GM19467 (cell line): ENCODE measurements at regions not wholly inside any gene's neighbourhood (a gene's known extent, or its start where the extent isn't known, plus 50 kb on each side); places are given as distances from the start of the nearest gene placed in this dataset.
"Not testable (repeated sequence)": the region's sequence is repeated elsewhere in the genome, so short reads cannot be mapped to it uniquely, and the experiment has no call there.

Experiments
- ATAC-seq: cut with Tn5 transposase; IDR thresholded peaks from one replicate; pipeline ENCODE4 v1.9.1; 2021; ENCODE audit warnings: mild to moderate bottlenecking, moderate library complexity; ENCODE audit not compliant: unreplicated experiment

DNA sequence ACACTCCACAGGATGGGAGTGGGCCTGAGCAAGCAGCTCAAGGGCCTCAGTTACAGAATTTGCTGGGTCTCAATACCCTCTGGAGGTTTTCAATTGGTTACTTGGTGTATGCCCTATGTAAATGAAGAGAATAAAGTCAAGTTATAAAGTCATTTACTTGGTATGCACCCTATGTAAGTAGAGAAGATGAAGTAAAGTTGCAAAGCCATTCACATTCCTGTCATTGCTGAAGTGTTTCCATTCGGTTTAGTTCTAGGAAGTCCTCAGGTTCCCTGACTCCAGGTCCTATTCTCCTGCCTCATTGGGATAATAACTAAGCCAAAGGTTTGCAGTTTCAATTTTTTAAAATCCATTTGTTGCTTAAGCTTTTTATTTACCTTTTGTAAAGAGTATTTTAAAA is 272.6 kb upstream of the NPSR1 start:
- ATAC-seq = no peak

DNA sequence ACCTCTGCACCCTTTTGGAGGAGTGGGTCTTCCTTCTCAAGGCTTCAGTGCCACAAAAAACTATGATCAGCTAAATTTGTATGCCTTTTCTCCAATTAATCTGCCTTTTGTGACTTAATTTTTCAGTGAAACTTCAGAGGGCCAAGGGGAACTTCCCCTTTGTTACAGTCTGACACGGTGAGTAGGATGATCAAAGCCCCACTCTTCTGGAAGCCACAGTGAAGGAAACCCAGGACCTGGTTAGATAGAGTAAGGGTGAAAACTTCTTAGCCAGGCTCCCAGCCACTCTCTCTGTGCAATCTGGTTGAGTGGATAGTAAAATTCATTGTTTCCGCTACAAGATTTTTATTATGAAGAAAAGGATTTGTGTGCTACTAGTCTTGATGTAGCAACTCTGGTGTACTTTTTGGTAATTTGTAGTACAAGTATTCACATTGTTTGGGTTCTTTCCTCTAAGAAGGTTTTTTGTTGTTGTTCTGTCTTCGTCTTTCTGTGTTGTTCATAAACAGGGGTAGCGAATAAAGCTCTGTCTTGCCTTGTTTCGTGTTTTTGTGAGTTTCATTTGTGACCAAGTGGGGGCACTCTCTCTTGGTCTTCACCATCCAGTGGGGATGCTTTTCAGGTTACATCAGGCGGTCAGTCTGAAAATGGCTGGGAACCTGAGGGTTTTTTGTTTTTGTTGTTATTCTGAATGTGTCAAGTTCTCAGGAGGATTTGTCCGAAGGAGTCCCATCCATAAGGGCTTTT is 268.5 kb upstream of the NPSR1 start:
- ATAC-seq = no peak

DNA sequence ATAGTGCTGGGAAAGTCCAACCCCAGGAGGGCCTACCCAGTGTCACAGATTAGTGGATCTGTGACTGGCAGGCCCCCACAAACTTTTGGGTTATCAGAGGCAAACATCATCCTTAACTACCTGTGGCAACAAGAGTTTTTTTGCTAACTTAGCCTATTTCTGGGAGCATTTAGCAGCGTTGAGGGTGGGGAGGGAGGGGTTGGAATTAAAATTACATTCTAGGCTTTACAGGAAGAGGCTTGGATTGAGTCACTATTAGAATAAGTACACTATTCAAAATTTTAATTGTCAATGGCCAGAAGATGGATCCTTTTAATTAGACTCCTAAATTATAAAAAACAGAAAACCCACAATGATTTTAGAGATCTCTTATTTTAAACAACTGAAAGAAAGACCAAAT is 267.9 kb upstream of the NPSR1 start:
- ATAC-seq = no peak

DNA sequence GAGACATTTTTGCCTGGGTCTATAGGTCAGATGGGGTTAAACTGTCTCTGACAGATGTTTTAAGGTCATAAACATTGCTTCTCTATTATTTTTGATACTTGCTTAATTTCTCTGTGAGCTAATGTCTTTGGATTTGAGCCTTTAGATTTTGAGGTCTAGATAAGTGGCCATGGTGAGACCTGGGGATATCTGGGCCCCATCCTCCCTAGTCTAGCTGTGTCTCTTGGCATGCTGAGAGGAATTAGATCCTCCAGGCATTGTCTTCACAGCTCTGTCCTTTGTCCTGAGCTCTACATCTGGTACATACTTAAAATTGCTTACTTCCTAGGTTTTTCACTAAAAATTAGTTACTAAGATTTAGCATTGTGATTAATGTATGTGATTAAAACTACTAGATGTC is 265.0 kb upstream of the NPSR1 start:
- no peak for ATAC-seq

DNA sequence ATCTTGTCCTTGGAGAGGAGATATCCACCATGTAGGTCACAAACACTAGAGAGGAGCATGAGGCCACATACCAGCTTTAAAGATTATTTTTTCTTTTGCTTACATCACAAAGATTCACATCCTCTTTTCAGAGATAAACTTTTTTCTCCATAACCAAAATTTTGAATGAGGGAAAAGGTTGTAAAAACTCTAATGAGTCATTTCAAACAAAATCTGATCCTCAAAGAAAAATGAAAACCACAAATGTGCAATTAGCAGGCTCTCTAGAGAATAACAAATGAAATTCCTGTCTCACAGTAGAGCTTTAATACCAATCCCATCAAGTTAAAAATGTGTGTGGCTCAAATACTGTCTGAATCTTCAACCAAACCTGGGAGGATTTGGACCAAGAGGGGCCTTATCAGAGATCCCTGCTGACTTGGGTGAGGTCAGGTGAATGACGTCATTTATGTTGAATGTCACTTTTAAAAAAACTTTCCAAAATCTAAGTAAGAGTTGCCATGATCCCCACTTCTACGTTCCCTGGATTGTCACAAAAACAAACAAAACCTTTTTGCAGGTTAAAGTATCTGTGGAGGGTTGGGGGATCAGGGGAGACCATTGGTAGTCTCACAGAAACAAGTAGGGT is 261.5 kb upstream of the NPSR1 start:
- ATAC-seq = no peak

DNA sequence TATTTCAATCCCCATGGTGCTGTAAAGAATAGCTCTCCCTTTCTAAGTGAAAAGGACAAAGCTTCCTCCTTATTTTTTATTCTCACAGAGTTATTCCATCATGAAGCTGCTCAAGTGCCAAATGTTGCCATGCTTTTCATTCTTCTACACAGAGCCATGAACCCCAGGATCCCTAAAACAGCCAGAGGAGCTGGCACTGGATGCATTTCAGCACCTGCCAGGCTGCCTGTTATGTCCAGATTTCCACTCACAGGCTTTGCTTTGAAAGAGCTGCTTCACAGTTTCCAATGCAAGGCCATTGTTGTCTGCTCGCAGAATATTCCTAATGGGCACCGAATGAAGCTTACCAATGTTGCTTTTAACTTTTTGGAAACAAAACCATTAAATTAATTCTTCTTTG is 256.2 kb upstream of the NPSR1 start:
- no peak for ATAC-seq

DNA sequence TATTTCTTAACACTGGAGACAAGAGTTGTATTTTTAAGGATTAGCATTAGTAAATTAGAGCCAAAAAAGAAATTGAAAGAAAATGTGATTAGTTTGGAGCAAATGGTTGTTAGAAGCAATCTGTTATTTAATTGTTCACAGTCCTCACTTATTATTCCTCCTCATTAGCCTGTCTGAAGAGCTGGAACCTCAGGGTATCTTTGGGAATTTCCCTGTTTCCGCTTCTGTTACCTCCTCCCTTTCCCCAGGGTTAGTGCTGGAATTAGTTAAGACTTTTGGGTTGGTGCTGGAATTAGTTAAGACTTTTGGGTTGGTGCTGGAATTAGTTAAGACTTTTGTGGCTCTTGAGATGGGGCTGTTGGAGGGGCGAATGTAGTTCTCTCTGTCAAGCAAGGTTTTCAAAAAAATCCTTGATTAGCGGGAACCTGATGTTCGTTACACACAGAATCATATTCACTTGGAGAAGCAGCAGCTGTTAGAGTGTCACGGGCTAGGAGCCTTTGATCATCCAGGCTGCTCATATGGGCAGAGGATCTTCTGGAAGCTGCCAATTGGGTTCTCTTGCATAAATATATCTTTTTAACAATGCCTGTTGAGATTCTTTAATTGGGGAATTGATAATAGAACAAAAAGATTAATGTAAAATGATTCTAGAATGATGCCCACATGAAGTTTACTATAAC is 251.0 kb upstream of the NPSR1 start:
- ATAC-seq = no peak

DNA sequence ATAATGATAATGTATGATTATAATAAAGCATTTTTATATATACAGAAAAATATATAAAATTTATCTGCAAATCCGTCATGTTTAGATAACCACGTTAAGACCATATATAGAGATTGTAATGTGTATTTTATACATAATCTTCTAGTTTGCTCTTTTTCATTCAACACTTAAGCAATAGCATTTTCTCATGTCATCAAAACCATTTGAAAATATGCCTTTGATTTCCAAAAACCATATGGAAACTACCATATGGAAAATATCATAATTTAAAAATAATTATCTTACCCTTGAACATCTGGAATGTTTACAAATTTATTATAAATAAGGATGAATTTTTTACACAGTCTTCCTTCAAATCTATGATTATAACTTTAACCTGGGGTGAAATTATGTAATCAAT is 250.4 kb upstream of the NPSR1 start:
- ATAC-seq = no peak

DNA sequence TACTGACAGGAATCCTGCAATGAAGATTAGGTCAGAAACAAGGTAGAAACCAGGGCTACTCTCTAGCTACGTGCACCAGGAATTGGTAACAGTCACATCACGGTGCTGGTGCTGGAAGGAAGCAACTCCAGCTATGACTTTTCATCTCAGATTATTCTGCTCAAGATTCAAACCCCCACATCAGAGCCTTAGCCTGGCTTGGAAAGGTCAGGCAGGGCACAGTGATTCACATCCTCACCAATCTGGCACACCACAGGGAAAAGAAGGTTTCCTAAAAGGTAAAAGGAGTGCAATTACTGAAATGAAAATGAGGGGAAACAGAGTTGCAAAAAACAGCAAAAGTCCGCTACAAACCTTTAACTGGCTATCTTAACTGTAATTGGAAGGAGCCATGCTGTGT is 240.2 kb upstream of the NPSR1 start:
- no peak for ATAC-seq

DNA sequence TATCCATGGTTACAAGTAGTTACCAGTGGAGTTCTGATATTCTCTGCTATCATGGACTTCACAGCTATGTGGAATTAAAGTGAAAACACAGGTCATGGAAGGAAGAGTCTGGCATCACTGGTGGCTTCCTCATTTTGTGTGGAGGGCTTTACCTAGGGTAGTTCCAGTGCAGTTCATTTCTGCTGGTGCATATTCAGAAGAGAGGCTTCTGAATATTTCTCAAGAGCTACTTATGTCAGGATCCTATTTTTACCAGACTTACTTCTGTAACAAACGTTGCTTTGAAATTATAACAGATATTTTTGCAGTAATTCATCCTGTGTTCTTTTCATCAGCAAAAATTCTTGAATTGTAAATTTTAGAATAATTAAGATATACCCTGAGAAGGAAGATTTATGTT is 236.5 kb upstream of the NPSR1 start:
- no peak for ATAC-seq

DNA sequence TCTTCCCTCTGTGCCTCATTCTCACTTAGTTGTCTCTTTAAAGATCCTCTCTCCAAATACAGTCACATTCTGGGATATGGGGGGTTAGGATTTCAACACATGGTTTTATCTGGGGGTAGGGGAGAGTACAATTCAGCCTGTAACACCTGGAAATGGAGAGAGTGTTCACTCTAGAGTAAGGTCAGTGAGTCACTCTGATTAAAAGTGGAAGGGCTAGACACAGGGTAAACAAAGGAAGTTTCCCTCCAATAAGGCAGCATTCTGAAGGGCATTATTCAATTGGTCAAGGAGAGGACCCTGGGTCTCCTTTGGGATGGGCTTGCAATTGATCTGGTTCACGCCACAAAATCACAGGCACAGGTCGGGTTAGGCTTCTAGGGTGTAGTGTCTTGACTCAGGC is 232.8 kb upstream of the NPSR1 start:
- no peak for ATAC-seq

DNA sequence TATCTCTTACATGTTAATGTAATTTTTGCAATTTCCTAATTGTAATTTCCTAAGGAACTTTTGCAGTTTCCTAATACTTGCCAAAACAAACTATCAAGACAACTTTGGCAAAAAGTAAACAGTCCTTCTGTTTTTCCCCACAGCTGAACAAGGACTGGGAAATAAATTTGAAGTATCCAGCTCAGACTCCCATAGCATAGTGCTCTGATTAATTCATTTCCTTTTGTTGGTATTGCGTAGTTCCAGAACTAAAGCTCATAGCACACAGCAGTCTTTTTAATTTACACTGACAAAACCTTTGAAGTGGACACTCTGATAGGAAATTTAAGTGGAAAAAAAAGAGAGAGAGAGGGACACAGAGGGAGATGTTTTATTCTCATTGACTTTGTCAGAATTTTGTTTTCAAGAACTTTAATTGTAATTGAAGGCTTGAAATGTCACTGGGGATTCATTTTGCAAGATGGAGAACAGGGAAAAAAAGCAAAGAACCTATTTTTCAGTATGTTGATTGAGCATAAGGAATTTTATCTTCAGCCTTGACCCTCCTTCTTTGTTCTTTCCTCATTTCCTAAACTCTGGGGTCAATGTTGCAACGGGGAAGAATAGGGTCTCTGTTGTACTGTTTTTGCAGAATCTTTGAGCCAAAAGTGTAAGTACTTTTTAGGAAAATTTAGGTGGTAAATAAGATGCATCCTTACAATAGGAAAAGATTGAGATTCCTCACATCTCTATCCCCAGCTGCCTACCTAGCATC is 232.2 kb upstream of the NPSR1 start:
- ATAC-seq = no peak

DNA sequence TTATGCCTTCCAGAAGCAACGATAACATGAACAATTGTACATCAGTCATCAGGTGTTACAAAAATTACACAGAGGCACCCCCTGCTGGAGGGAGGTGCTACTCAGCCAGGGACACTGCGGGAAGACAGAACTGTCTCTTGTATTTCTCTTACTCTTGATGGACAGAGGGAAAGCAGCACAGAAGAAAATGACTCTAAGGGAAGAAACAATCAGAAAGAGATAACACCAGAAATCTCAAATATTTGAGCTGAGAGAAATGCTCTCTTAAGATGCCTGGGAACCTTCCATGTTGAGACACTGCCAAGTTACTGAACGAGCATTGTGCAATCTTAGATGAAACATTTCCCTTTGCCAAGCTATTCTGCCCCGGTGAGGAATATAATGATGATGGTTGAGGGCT is 227.6 kb upstream of the NPSR1 start:
- no peak for ATAC-seq

DNA sequence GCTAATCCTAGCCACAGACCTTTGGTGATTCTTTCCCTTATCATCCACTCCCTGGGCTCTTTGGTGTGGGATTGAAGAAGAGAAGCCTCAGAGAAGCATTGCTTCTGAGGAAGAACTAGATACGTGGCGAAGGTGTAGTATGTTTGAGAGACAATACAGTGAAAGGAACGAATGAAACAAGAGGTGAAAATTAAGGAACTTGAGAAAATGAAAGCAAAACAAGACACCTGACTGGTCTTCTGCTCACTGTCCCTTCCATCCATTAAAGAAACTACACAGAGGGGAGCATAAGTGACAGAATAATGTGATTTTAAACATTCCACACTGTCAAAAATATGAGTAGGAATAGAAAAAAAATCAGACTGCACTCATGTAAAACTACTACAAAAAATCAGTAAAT is 219.6 kb upstream of the NPSR1 start:
- ATAC-seq = no peak

DNA sequence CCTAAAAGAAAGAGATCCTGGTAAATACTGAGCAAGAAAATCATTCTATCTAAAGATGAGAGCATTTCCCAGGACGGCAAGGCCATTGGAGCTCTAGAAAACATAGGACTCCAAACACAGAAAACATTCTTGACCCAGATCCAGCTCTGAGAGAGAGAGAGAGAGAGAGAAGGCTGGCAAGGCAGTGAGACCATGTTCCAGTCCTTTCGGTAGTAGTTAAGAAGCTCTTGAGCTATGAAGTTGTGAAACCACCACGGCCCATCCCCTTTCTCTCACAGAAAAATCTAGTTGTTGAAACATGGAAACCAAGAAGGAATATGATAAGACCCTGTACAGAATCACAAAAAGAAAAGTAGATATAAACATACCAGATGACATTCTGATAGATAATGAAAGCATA is 212.4 kb upstream of the NPSR1 start:
- no peak for ATAC-seq

DNA sequence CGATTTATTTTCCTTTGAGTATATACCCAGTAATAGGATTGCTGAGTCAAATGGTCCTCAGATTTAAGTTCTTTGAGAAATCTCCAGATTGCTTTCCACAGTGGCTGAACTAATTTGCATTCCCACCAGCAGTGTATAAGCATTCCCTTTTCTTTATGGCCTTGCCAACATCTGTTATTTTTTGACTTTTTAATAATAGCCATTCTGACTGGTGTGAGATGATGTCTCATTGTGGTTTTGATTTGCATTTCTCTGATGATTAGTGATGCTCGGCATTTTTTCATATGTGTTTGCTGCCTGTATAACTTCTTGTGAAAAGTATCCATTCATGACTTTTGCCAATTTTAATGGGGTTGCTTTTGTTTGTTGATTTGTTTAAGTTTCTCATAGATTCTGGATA is 209.5 kb upstream of the NPSR1 start:
- ATAC-seq = not testable (repeated sequence)

DNA sequence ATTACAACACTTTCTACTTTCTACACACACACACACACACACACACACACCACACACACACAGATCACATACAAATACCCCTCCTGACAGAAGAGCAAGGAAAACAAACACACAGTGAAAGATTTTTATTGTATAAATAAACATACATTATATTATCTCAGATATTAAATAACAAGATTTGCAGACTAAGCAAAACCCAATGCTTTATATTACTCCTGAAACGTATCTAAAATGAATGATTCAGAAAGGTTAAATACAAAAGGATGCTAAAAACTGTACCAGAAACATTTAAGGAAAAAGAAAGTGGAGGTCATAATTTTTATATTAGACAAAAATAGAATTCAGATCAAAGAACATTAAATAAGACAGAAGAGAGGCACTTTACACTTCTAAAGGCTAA is 208.3 kb upstream of the NPSR1 start:
- no peak for ATAC-seq

DNA sequence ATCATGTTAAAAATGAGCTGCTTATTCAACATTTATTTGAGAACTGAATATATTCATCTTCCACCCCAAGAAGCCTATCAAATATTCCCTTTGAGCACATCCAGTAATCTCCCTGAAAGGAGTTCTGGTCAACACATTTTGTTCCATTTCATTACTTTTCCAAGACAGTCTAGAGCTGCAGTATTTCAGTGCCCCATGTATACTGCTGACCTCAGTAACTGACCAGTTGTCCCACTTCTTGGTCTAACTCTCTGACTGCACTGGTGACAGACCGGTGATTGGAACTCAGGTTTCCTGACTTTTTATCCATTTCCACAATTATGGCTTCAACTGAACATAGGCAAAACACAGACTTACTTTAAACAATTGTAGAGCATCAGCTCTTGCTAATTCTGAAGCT is 206.8 kb upstream of the NPSR1 start:
- ATAC-seq = no peak

DNA sequence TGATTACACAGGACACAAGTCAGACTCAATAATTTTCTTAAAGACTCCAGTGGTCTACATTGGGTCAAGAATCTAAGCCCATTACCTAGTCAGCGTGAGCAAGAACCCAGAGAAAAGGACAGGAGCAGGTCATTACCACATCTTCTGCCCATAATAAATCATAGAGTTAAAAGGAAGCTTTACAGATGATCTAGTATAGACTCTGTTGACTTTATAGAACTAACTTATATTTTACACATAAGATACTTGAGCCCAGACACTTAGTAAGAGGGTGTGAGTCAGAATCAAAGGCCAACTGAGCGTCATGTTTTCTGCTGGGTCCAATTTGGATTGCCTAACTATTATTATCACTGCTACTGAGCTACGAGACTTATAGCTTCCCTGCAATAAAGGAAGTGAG is 206.1 kb upstream of the NPSR1 start:
- no peak for ATAC-seq

DNA sequence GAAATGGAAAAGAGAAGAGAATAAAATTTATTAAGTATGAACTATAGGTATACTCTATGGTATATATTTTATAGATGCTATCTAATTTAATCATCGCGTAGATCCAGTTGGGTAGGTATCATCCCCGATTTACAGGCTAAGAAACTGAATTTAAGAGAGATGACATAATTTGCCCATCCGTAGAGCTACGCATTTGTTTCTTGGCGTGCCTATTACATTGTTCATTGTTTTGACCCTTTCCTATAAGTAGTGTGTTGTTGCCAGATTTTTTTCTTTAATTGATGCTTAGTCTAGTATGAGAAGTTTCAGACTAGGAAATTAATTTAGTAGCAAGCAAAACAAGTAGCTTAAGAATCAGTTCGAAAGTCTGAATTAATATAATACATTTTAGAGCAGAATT is 205.7 kb upstream of the NPSR1 start:
- ATAC-seq = no peak

DNA sequence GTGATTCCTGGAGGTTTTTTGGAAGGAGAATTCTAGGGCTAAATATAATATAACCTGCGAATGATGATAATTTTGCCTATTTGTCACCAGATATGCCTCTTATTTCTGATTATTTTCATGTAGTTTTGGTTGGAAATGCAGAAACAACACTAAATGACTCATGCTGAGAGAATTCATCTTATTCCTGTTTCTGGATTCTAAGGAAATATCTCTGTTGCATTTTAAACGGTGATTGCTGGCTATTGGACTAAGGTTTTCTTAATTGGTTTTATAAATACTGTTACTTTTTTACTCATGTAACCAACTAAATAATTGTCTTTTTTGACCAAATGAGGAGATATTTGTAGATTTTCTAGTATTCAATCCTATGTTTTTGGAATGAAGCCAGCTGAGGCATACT is 204.9 kb upstream of the NPSR1 start:
- no peak for ATAC-seq

DNA sequence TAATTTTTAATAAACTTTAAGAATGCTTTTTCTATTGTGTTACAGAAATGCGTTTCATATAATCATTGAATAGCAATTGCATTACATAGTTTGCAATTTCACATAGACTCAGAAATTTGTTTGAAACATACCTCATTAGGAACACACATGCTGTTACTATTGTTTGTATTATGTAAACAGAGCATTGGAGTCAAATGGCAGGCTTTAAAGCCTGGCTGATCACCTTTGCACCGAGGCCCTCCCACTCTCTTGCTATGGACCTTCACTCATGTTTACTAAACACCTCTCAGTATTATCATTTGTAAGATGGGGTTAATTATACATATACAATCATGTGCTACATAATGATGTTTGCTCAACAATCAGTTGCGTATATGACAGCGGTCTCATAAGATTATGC is 203.6 kb upstream of the NPSR1 start:
- no peak for ATAC-seq
